SK-N-MC (cell line): ENCODE measurements at regions not wholly inside any gene's neighbourhood (a gene's known extent, or its start where the extent isn't known, plus 50 kb on each side); places are given as distances from the start of the nearest gene placed in this dataset.

Source experiments
- DNase-seq: peaks from one replicate; pipeline ENCODE4 v3.0.0-alpha.2; 2011; ENCODE audit warnings: low read depth, low spot score
- H3K27ac ChIP-seq: fragments of 200-600 bp; sonication (generic); 2 replicates; pipeline ENCODE4 v1.5.1; 2016; ENCODE audit warnings: mixed run types
- H3K36me3 ChIP-seq: fragments of 200-600 bp; sonication (generic); 2 replicates; pipeline ENCODE4 v1.6.1; 2017; ENCODE audit warnings: antibody characterized with exemption, low read length, mixed read lengths; ENCODE audit not compliant: insufficient read depth
- H3K4me3 ChIP-seq: fragments of 200-600 bp; sonication (generic); 2 replicates; pipeline ENCODE4 v1.5.1; 2016
- H3K9ac ChIP-seq: fragments of 200-600 bp; sonication (generic); 2 replicates; pipeline ENCODE4 v1.8.0; 2017; ENCODE audit warnings: mixed run types, mixed read lengths; ENCODE audit not compliant: insufficient read length
- H3K9me3 ChIP-seq: fragments of 200-600 bp; sonication (generic); 2 replicates; pipeline ENCODE4 v1.6.1; 2017; ENCODE audit warnings: low read depth, mild to moderate bottlenecking, antibody characterized with exemption, low read length, moderate library complexity, mixed read lengths
- EZH2 ChIP-seq: fragments of 200-600 bp; sonication (generic); IDR thresholded peaks from one replicate; pipeline ENCODE4 v1.6.1; 2017; ENCODE audit warnings: antibody characterized with exemption
- FOXP2 ChIP-seq: optimal IDR thresholded peaks from 2 replicates; pipeline ENCODE3; 2011; ENCODE audit warnings: mild to moderate bottlenecking, moderate library complexity; ENCODE audit not compliant: insufficient read depth; ENCODE audit errors: extremely low read length, control extremely low read depth
- POLR2AphosphoS5 ChIP-seq: IDR thresholded peaks from 2 replicates; pipeline ENCODE4 v1.6.1; 2012; ENCODE audit warnings: mild to moderate bottlenecking, low read depth, low read length, borderline replicate concordance

DNA sequence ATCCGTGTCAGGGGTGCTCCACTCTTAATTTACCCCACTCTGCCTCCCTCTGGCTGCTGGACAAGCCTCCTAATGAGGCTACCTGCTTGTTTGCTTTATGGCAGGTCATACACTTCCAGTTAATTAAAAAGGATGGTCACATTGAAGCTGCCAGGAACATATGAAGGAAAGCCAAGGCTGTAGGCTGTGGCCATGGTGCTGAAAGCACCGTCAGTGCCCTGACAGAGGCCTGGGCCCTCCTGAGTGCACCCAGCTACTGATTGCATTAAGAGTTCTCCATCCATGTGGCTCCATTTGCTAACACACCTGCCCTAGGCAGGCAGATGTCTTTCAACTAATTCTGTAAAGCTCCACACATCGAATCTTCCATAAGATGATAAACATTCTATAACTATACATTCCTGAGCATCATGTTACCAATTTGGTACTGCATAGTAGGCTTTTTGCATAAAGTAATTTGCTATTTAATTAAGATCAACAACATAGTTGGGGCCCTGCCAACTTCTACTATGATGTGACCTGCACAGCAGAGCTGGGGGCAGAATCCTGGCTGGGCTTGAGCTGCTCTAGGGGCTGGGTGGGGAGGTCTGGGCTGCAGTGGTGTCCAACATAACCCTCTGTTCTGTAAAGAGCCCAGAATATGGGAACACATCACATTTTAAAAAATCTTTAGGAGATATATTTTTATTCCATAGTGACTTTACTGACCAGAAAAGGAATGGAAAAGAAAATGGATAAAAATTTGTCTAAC is 224.8 kb downstream of the SIPA1L2 start:
- Histone ChIP-seq H3K4me3 (no peak overlapping the region), H3K9ac (no peak overlapping the region), H3K9me3 (no peaks in the 10 kb centered on the region), H3K36me3 (no peaks in the 10 kb centered on the region), H3K27ac (no peak overlapping the region)
- TF ChIP-seq FOXP2, result no peak
- TF ChIP-seq POLR2AphosphoS5, result no peak
- no peak for TF ChIP-seq EZH2
- no peak for DNase-seq

DNA sequence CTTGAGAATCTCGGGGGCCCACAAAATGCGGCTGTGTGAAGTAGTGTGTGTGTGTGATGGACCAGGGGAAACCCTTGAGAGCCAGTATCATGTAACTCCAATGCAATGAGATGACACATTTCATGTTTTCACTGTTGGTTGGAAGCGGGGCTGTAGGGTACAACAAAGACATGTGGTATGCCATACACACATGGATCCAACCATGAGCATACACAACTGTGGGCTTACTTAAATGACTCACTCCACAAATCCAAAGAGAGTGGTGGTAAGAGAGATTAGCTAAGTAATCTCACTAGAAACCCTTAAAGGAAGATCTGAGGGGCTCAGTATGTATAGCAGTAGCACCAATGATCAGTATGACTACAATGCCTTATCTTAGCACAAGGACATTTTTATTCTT is 225.7 kb downstream of the SIPA1L2 start:
- H3K27ac ChIP-seq, result no peak overlapping the region
- no peak overlapping the region for H3K4me3 ChIP-seq
- H3K36me3 ChIP-seq, result no peaks in the 10 kb centered on the region
- no peak overlapping the region for H3K9ac ChIP-seq
- DNase-seq, result no peak
- TF ChIP-seq FOXP2 (no peak), POLR2AphosphoS5 (no peak), EZH2 (no peak)
- H3K9me3 ChIP-seq, result no peaks in the 10 kb centered on the region

DNA sequence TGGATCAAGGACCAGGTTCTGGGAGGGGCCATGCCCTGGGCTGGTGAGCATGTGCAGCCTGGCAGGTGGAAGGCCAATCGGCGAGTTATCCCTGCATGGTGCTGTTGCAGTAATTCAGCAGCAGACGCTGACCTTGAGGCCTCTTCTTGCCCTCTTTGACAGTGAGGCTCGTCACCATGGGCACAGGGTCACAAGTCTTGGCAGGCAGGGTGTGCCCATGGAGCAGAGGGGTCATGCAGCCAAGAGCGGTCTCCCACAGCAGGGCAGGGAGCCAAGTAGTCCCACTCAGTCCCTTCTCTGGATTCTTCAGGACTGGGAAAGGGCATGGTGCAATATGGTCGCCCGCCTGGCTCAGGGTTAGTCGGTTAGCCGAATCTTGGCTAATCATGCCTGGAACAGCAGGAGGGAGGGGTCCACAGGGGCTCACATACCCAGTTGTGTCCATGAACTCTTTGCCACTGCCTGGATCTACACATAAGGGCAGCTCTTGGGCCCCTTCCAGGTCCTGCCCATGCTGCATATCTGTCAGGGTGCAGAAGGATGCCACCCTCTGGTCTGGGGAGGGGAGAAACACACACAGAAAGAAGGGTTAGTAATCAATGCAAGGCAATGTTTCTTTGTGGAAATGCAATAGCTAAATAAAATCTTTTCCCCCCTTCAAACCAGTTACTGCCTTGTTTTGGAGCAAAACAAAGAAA is 226.8 kb downstream of the SIPA1L2 start:
- TF ChIP-seq FOXP2, result no peak
- no peak for TF ChIP-seq EZH2
- TF ChIP-seq POLR2AphosphoS5, result no peak
- Histone ChIP-seq H3K9me3 (no peaks in the 10 kb centered on the region), H3K9ac (no peak overlapping the region), H3K27ac (no peak overlapping the region), H3K36me3 (no peaks in the 10 kb centered on the region), H3K4me3 (no peak overlapping the region)
- no peak for DNase-seq

DNA sequence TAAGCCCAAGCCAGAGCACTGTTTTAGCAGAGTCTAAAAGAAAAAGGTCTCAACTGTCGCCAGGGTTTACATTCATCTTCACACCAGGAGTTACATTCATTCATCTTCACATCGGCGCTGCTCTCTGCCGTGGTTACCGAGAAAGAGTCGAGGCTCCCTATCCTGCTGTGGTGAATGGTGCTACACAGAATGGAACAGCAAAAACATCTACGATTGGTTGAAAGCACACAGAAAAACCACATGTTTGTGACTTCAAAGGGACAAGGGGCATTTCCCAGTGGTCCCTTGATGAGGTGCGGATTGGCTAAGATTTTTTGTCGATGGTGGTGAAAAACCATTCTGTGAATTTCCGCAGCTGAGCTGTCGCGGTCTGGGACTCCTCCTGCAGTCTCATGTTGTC is 231.1 kb downstream of the SIPA1L2 start:
- Histone ChIP-seq H3K4me3 (no peak overlapping the region), H3K9ac (no peak overlapping the region), H3K27ac (no peak overlapping the region), H3K9me3 (no peaks in the 10 kb centered on the region), H3K36me3 (no peaks in the 10 kb centered on the region)
- TF ChIP-seq FOXP2, result no peak
- TF ChIP-seq POLR2AphosphoS5, result no peak
- TF ChIP-seq EZH2, result no peak
- DNase-seq, result no peak

DNA sequence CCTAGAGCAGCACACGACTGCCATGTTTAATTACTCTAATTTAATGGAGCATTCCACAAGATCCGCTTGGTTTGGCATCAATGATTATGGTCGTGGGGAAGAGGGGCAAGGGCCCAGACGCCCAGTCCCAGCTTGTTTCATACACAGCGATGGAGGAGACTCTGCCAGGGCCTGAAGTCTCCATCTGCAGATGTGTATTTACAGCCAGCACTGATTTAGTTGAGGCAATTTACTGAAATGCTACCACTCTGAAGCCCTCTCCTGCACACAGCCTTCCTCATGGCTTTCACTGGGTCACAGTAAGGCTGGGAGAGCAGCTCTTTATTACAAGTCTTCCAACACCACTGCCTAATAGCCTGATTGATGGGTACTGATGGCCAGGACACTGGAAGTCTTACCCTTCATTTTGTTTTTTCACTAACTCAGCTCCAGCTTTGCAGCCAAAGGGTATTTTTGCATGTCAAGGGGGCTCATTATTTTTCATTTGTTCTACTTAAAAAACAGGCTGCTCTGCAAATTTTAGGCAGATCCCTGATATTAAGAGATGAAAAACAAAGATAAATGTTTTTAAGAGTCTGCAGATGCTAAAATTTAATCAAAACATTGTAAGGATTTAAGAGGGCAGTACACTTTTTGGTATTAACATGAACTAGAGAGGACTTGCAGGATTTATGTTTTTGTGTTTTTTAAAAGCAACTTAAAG is 236.3 kb downstream of the SIPA1L2 start:
- Histone ChIP-seq H3K4me3 (no peak overlapping the region), H3K27ac (no peak overlapping the region), H3K36me3 (no peaks in the 10 kb centered on the region), H3K9me3 (no peaks in the 10 kb centered on the region), H3K9ac (no peak overlapping the region)
- TF ChIP-seq POLR2AphosphoS5 (no peak), FOXP2 (no peak), EZH2 (no peak)
- DNase-seq, result no peak

DNA sequence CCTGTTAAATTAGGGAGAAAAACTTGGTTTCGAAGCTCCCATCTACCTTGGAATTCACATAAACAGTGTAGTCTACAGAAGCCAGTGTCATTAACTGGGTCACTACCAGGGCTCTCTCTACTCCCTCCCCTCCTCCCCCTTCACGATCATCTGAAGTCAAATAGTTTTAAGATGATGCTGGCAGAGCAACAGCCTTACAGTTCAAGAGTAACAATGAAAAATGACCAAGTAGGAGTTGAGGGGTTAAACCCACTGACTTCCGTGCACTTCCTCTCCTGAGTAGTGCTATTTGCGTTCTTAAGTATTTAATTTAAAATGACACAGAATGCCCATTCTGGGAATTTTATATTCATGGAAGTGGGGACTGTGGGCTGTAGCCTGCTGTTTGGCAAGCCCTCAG is 236.9 kb downstream of the SIPA1L2 start:
- Histone ChIP-seq H3K9me3 (no peaks in the 10 kb centered on the region), H3K27ac (no peak overlapping the region), H3K4me3 (no peak overlapping the region), H3K9ac (no peak overlapping the region), H3K36me3 (no peaks in the 10 kb centered on the region)
- no peak for DNase-seq
- TF ChIP-seq FOXP2 (no peak), POLR2AphosphoS5 (no peak), EZH2 (no peak)

DNA sequence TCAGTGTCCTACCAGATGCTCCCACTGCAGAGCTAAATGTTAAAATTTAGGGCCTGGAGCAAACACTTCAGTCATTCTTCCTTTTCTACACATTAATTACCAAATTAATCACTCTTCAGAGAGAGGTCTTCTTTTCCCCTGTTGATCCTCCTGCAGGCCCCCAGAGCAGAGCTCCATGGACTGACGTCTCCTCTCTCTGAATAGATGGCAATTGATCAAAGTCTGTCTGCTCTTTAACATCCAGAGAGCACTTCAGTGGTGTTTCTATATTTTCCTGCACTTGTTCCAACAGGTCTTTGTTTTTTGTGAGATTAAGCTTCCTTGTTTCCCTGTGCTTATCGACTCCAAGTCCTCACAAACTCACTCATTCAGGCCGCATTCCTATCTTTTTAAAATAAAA is 239.3 kb downstream of the SIPA1L2 start:
- no peak for TF ChIP-seq EZH2
- no peak for TF ChIP-seq POLR2AphosphoS5
- no peak for TF ChIP-seq FOXP2
- Histone ChIP-seq H3K4me3 (no peak overlapping the region), H3K36me3 (no peaks in the 10 kb centered on the region), H3K27ac (no peak overlapping the region), H3K9me3 (no peaks in the 10 kb centered on the region), H3K9ac (no peak overlapping the region)
- DNase-seq, result no peak

DNA sequence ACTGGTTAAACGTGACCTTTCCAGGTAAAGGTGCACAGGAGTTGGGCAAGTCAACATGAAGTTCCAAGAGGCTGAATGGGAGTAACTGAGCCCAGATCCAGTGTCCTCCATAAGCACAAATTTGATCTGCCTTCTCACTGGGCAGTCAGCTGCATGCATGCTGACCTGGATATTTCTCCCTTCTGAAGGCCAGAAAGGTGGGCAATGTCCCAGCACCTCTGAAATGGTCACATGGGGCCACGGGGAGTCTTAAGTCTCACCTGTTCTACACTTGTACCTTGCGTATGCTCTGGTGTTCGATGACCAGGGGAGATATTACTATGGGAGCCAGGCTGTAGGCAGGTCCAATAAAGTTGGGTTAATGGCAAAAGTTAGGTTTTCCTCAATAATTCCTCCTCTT is 240.2 kb downstream of the SIPA1L2 start:
- H3K4me3 ChIP-seq, result no peak overlapping the region
- H3K27ac ChIP-seq, result no peak overlapping the region
- no peak for DNase-seq
- no peaks in the 10 kb centered on the region for H3K9me3 ChIP-seq
- no peak for TF ChIP-seq POLR2AphosphoS5
- no peak for TF ChIP-seq FOXP2
- no peak for TF ChIP-seq EZH2
- H3K36me3 ChIP-seq, result no peaks in the 10 kb centered on the region
- H3K9ac ChIP-seq, result no peak overlapping the region
